A549 (cell line): ENCODE measurements at regions not wholly inside any gene's neighbourhood (a gene's known extent, or its start where the extent isn't known, plus 50 kb on each side); places are given as distances from the start of the nearest gene placed in this dataset.

Experiments
- ATAC-seq, 2 experiments: fragments of 200-7000 bp in 1 of 2; fragments of >200 bp in 1 of 2; cut with Nextera tagmentation in 1 of 2; cut with Tn5 transposase in 1 of 2; 3 replicates each; pipeline versions ENCODE4 v1.8.0 to v1.9.1; 2018 to 2020; ENCODE audit warnings: mild to moderate bottlenecking in 1 of 2, moderate library complexity in 1 of 2
- CTCF ChIA-PET: fragments of 300-600 bp; sonication (Branson Sonifier 250); formaldehyde crosslinking; extraction: SDS; loops from one replicate; lab custom pipeline; 2021; ENCODE audit warnings: antibody characterized with exemption, inconsistent platforms; lab: Yijun Ruan, JAX
- POLR2A ChIA-PET: fragments of 350-600 bp; formaldehyde crosslinking; extraction: SDS; loops from one replicate; lab custom pipeline; 2021; ENCODE audit warnings: antibody characterized with exemption, inconsistent platforms; lab: Yijun Ruan, JAX
- DNase-seq, 2 experiments: peaks; one replicate each; pipeline versions ENCODE4 v3.0.0 to v3.0.0-alpha.2; 2011 to 2016; ENCODE audit warnings: low read depth in 1 of 2, low spot score in 1 of 2
- FAIRE-seq: peaks from 2 replicates; lab custom pipeline; 2011; peaks lifted over from hg19 to GRCh38; lab: Jason Lieb, UNC
- H3K27ac ChIP-seq, 2 experiments: fragments of >200 bp; sonication (Bioruptor Twin); formaldehyde crosslinking; 3 replicates each; pipeline ENCODE4 v1.5.1; 2016 to 2017
- H3K4me1 ChIP-seq: fragments of >200 bp; sonication (Bioruptor Twin); formaldehyde crosslinking; 3 replicates; pipeline ENCODE4 v1.6.1; 2016
- H3K4me2 ChIP-seq: fragments of >200 bp; sonication (Bioruptor Twin); formaldehyde crosslinking; 3 replicates; pipeline ENCODE4 v1.6.1; 2016
- H3K4me3 ChIP-seq: fragments of >200 bp; sonication (Bioruptor Twin); formaldehyde crosslinking; 3 replicates; pipeline ENCODE4 v1.5.1; 2016
- H3K9me3 ChIP-seq: fragments of >200 bp; sonication (Bioruptor Twin); formaldehyde crosslinking; 3 replicates; pipeline ENCODE4 v1.6.1; 2016
- ATOH8 ChIP-seq: fragments of 250-450 bp; sonication (Bioruptor Pico); IDR thresholded peaks from 2 replicates; pipeline ENCODE4 v1.5.0; 2020; ENCODE audit warnings: low read depth, mild to moderate bottlenecking, moderate library complexity
- CBX2 ChIP-seq: fragments of 200-600 bp; sonication (generic); IDR thresholded peaks from 2 replicates; pipeline ENCODE4 v1.6.1; 2016; ENCODE audit warnings: low read depth, mild to moderate bottlenecking, borderline replicate concordance
- CHD2 ChIP-seq: fragments of 150-350 bp; IDR thresholded peaks from 2 replicates; pipeline ENCODE4 v1.6.1; 2014; ENCODE audit warnings: low read length; ENCODE audit not compliant: partially characterized antibody
- CHD4 ChIP-seq: fragments of 200-600 bp; sonication (generic); IDR thresholded peaks from 2 replicates; pipeline ENCODE4 v1.6.1; 2016; ENCODE audit warnings: antibody characterized with exemption, mild to moderate bottlenecking, borderline replicate concordance
- E2F6 ChIP-seq: IDR thresholded peaks from 2 replicates; pipeline ENCODE4 v1.6.1; 2012; ENCODE audit warnings: low read depth, borderline replicate concordance
- ELK1 ChIP-seq: fragments of 150-350 bp; IDR thresholded peaks from 2 replicates; pipeline ENCODE4 v1.6.1; 2014; ENCODE audit warnings: low read depth, mild to moderate bottlenecking, low read length
- FOXS1 ChIP-seq: fragments of 250-450 bp; sonication (Bioruptor Pico); IDR thresholded peaks from 2 replicates; pipeline ENCODE4 v1.5.0; 2020; ENCODE audit warnings: mild to moderate bottlenecking, moderate library complexity
- HMGXB4 ChIP-seq: fragments of 250-450 bp; sonication (Bioruptor Pico); IDR thresholded peaks from 2 replicates; pipeline ENCODE4 v1.5.0; 2021; ENCODE audit warnings: mild to moderate bottlenecking, moderate library complexity, borderline replicate concordance
- HOXA7 ChIP-seq: fragments of 250-450 bp; sonication (Bioruptor Pico); IDR thresholded peaks from 2 replicates; pipeline ENCODE4 v1.5.0; 2020; ENCODE audit warnings: mild to moderate bottlenecking, moderate library complexity
- HOXB13 ChIP-seq: fragments of 250-450 bp; sonication (Bioruptor Pico); IDR thresholded peaks from 2 replicates; pipeline ENCODE4 v1.5.0; 2020; ENCODE audit warnings: low read depth, mild to moderate bottlenecking, moderate library complexity
- JUNB ChIP-seq: fragments of >200 bp; sonication (Bioruptor Twin); formaldehyde crosslinking; IDR thresholded peaks from 2 replicates; pipeline ENCODE4 v1.6.1; 2016
- KDM1A ChIP-seq: fragments of 200-600 bp; sonication (generic); IDR thresholded peaks from 2 replicates; pipeline ENCODE4 v1.6.1; 2016; ENCODE audit warnings: low read depth, mild to moderate bottlenecking
- KDM5A ChIP-seq: fragments of 200-600 bp; sonication (generic); IDR thresholded peaks from 2 replicates; pipeline ENCODE4 v1.6.1; 2016; ENCODE audit warnings: antibody characterized with exemption, mild to moderate bottlenecking
- MAFK ChIP-seq: fragments of 450-650 bp; IDR thresholded peaks from 2 replicates; pipeline ENCODE4 v1.6.1; 2014; ENCODE audit not compliant: partially characterized antibody
- NR3C1 ChIP-seq: fragments of >200 bp; sonication (Bioruptor Twin); formaldehyde crosslinking; IDR thresholded peaks from 3 replicates; pipeline ENCODE4 v1.6.1; 2017
- PBX3 ChIP-seq: IDR thresholded peaks from 2 replicates; pipeline ENCODE4 v1.6.1; 2012
- RAD21 ChIP-seq, 2 experiments: fragments of >200 bp in 1 of 2; sonication (Bioruptor Twin) in 1 of 2; formaldehyde crosslinking in 1 of 2; IDR thresholded peaks in 1 of 2; conservative IDR thresholded peaks in 1 of 2; 2 replicates in 1 of 2; 3 replicates in 1 of 2; pipeline ENCODE4 v1.6.1; 2012 to 2018; ENCODE audit warnings: inconsistent platforms in 1 of 2
- RNF2 ChIP-seq: fragments of 200-600 bp; sonication (generic); IDR thresholded peaks from 2 replicates; pipeline ENCODE4 v1.6.1; 2016; ENCODE audit warnings: low read depth, mild to moderate bottlenecking, antibody characterized with exemption, moderate library complexity, borderline replicate concordance
- SMC3 ChIP-seq: fragments of >200 bp; sonication (Bioruptor Twin); formaldehyde crosslinking; IDR thresholded peaks from 3 replicates; pipeline ENCODE4 v1.6.1; 2018; ENCODE audit warnings: inconsistent platforms
- SREBF2 ChIP-seq: fragments of 450-650 bp; IDR thresholded peaks from 2 replicates; pipeline ENCODE4 v1.6.1; 2014; ENCODE audit warnings: mild to moderate bottlenecking, moderate library complexity
- TFCP2L1 ChIP-seq: fragments of 250-450 bp; sonication (Bioruptor Pico); IDR thresholded peaks from 2 replicates; pipeline ENCODE4 v1.5.0; 2021; ENCODE audit warnings: mild to moderate bottlenecking
- TP53 ChIP-seq: fragments of 250-450 bp; sonication (Bioruptor Pico); IDR thresholded peaks from 2 replicates; pipeline ENCODE4 v1.5.0; 2021; ENCODE audit warnings: mild to moderate bottlenecking, moderate library complexity
- USF2 ChIP-seq: fragments of 450-650 bp; IDR thresholded peaks from 2 replicates; pipeline ENCODE4 v1.6.1; 2014; ENCODE audit warnings: antibody characterized with exemption
- ZFP36 ChIP-seq: fragments of 450-650 bp; IDR thresholded peaks from 2 replicates; pipeline ENCODE4 v1.6.1; 2014; ENCODE audit warnings: borderline replicate concordance; ENCODE audit not compliant: partially characterized antibody
- ZSCAN20 ChIP-seq: fragments of 250-450 bp; sonication (Bioruptor Pico); IDR thresholded peaks from 2 replicates; pipeline ENCODE4 v1.8.0; 2022; ENCODE audit warnings: mild to moderate bottlenecking, moderate library complexity
- WGBS: methylation state at CpG from one replicate; pipeline ENCODE4 v1.1.6; 2017; ENCODE audit errors: missing lambda C conversion rate; 5-methylcytosine and 5-hydroxymethylcytosine counted together

GRCh38 chr20:16939051-16939450 lies 190.9 kb downstream of the OTOR start:
- POLR2A ChIA-PET: no interaction called here
- WGBS: 2% methylated on average over 3 of the region's 3 CpGs
- Histone ChIP-seq H3K9me3 (no peaks in the 10 kb centered on the region), H3K4me2 (no peak overlapping the region), H3K27ac (no peak overlapping the region), H3K4me1 (no peaks in the 10 kb centered on the region), H3K4me3 (no peak overlapping the region)
- no peak for DNase-seq
- no peak for FAIRE-seq
- TF ChIP-seq ATOH8 (CRISPR knock-in tag) (no peak), KDM1A (no peak), RAD21 (conservative IDR thresholded peaks at IDR 0.05 in 1 of 2, IDR thresholded peaks at IDR 0.05 in 1 of 2) (no peak), HMGXB4 (CRISPR knock-in tag) (no peak), ZSCAN20 (CRISPR knock-in tag) (no peak), CHD2 (no peak)
- ATAC-seq: no peak
- CTCF ChIA-PET: interaction anchor here (0.7 kb wide), 1 partner anchor 62 kb away, joined by 3 read pairs; no protein-coding TSS in a partner anchor

GRCh38 chr20:16940701-16941100 lies 192.5 kb downstream of the OTOR start:
- FAIRE-seq (no peak), DNase-seq (no peak), ATAC-seq (no peak)
- CTCF ChIA-PET: interaction anchor here (2.1 kb wide), 1 partner anchor 139 kb away, joined by 4 read pairs; no protein-coding TSS in a partner anchor
- Histone ChIP-seq H3K4me3 (no peak overlapping the region), H3K27ac (no peak overlapping the region), H3K9me3 (no peaks in the 10 kb centered on the region), H3K4me2 (no peak overlapping the region), H3K4me1 (no peaks in the 10 kb centered on the region)
- POLR2A ChIA-PET: no interaction called here
- TF ChIP-seq HOXA7 (CRISPR knock-in tag) (no peak), MAFK (no peak), JUNB (no peak), SREBF2 (no peak), FOXS1 (CRISPR knock-in tag) (no peak), ELK1 (no peak), SMC3 (no peak), CHD4 (no peak), E2F6 (no peak), ZFP36 (no peak), PBX3 (no peak), RNF2 (no peak), USF2 (no peak), KDM5A (no peak), CBX2 (no peak), TP53 (CRISPR knock-in tag) (no peak), TFCP2L1 (CRISPR knock-in tag) (no peak), NR3C1 (no peak), HOXB13 (CRISPR knock-in tag) (no peak)
- 0% methylated on average over 1 of the region's 1 CpG for WGBS
